ENCODE measurements at regions not wholly inside any gene's neighbourhood (a gene's known extent, or its start where the extent isn't known, plus 50 kb on each side); places are given as distances from the start of the nearest gene placed in this dataset.

- TF ChIP-seq CTCF (IDR thresholded peaks at IDR 0.05) (no peak), POLR2A (IDR thresholded peaks at IDR 0.05) (no peak)
Measured at GRCh38 chr12:47473091-47473490, 232.7 kb downstream of the RPAP3 start.
